ENCODE measurements at regions not wholly inside any gene's neighbourhood (a gene's known extent, or its start where the extent isn't known, plus 50 kb on each side); places are given as distances from the start of the nearest gene placed in this dataset.
A peak's percentile ranks its signal among the peaks of the same experiment; 100 is the strongest.

- Histone ChIP-seq H3K27ac (peak overlapping the region; percentile 80), H3K36me3 (no peaks in the 10 kb centered on the region), H3K9me3 (no peaks in the 10 kb centered on the region), H3K27me3 (no peaks in the 10 kb centered on the region), H3K4me1 (peaks cover 22% of the 10 kb centered on the region), H3K4me3 (no peak overlapping the region)
- TF ChIP-seq POLR2A (IDR thresholded peaks at IDR 0.05) (no peak), POLR2AphosphoS5 (IDR thresholded peaks at IDR 0.05) (no peak), EP300 (IDR thresholded peaks at IDR 0.05) (no peak), CTCF (IDR thresholded peaks at IDR 0.05) (no peak)
- DNase-seq (ENCODE audit: low spot score in 2 of 2): no peak
- 65% methylated on average over 3 of the region's 3 CpGs for WGBS
These were observed 103.0 kb downstream of the TRIB2 start for GRCh38 chr2:12819721-12820120.

GRCh38 chr2:12821656-12822055 is 104.9 kb downstream of the TRIB2 start:
- H3K4me1 ChIP-seq: peaks cover 26% of the 10 kb centered on the region
- DNase-seq (ENCODE audit: low spot score in 2 of 2): no peak
- no peaks in the 10 kb centered on the region for H3K9me3 ChIP-seq
- no peaks in the 10 kb centered on the region for H3K27me3 ChIP-seq
- H3K27ac ChIP-seq: no peak overlapping the region
- 100% methylated on average over 1 of the region's 1 CpG for WGBS
- no peak overlapping the region for H3K4me3 ChIP-seq
- TF ChIP-seq EP300 (IDR thresholded peaks at IDR 0.05): no peak
- TF ChIP-seq POLR2AphosphoS5 (IDR thresholded peaks at IDR 0.05): no peak
- TF ChIP-seq POLR2A (IDR thresholded peaks at IDR 0.05): no peak
- no peak for TF ChIP-seq CTCF (IDR thresholded peaks at IDR 0.05)
- no peaks in the 10 kb centered on the region for H3K36me3 ChIP-seq

- peak overlapping the region; percentile 76 for H3K27ac ChIP-seq
- DNase-seq (ENCODE audit: low spot score in 2 of 2): no peak
- WGBS: 28% methylated on average over 3 of the region's 3 CpGs
These were observed 107.6 kb downstream of the TRIB2 start for GRCh38 chr2:12824351-12824777.

GRCh38 chr2:12824778-12825379 is 108.1 kb downstream of the TRIB2 start:
- WGBS: 26% methylated on average over 8 of the region's 9 CpGs
- Histone ChIP-seq H3K4me3 (no peak overlapping the region), H3K9me3 (no peaks in the 10 kb centered on the region), H3K36me3 (no peaks in the 10 kb centered on the region), H3K27me3 (no peaks in the 10 kb centered on the region), H3K4me1 (peaks cover 8% of the 10 kb centered on the region), H3K27ac (peak overlapping the region; percentile 76)
- no peak for TF ChIP-seq CTCF (IDR thresholded peaks at IDR 0.05)
- TF ChIP-seq POLR2A (IDR thresholded peaks at IDR 0.05): no peak
- TF ChIP-seq EP300 (IDR thresholded peaks at IDR 0.05): no peak
- TF ChIP-seq POLR2AphosphoS5 (IDR thresholded peaks at IDR 0.05): peak in 2 of 3 donors; percentile 88 to 90
- DNase-seq (ENCODE audit: low spot score in 2 of 2): peak; percentile 88

More at GRCh38 chr2:12824351-12824777, 107.6 kb downstream of the TRIB2 start:
- Histone ChIP-seq H3K4me1 (peaks cover 14% of the 10 kb centered on the region), H3K36me3 (no peaks in the 10 kb centered on the region), H3K9me3 (no peaks in the 10 kb centered on the region), H3K27me3 (no peaks in the 10 kb centered on the region), H3K4me3 (no peak overlapping the region)
- TF ChIP-seq EP300 (IDR thresholded peaks at IDR 0.05): no peak
- no peak for TF ChIP-seq POLR2AphosphoS5 (IDR thresholded peaks at IDR 0.05)

- Histone ChIP-seq H3K36me3 (no peaks in the 10 kb centered on the region), H3K27ac (no peak overlapping the region), H3K27me3 (no peaks in the 10 kb centered on the region), H3K9me3 (no peaks in the 10 kb centered on the region), H3K4me1 (peaks cover 7% of the 10 kb centered on the region), H3K4me3 (no peak overlapping the region)
- WGBS: 88% methylated on average over 3 of the region's 3 CpGs
- TF ChIP-seq POLR2AphosphoS5 (IDR thresholded peaks at IDR 0.05) (no peak), POLR2A (IDR thresholded peaks at IDR 0.05) (no peak), CTCF (IDR thresholded peaks at IDR 0.05) (no peak), EP300 (IDR thresholded peaks at IDR 0.05) (no peak)
- no peak for DNase-seq (ENCODE audit: low spot score in 2 of 2)
These were observed 110.0 kb downstream of the TRIB2 start for GRCh38 chr2:12826781-12827180.

GRCh38 chr2:12827721-12828120 is 111.0 kb downstream of the TRIB2 start:
- DNase-seq (ENCODE audit: low spot score in 2 of 2): no peak
- Histone ChIP-seq H3K4me3 (no peak overlapping the region), H3K27ac (no peak overlapping the region), H3K4me1 (peaks cover 7% of the 10 kb centered on the region), H3K9me3 (no peaks in the 10 kb centered on the region), H3K36me3 (no peaks in the 10 kb centered on the region), H3K27me3 (no peaks in the 10 kb centered on the region)
- 90% methylated on average over 7 of the region's 7 CpGs for WGBS
- TF ChIP-seq CTCF (IDR thresholded peaks at IDR 0.05) (no peak), EP300 (IDR thresholded peaks at IDR 0.05) (no peak), POLR2A (IDR thresholded peaks at IDR 0.05) (no peak)

Data from suprapubic skin (tissue), 4 donors.